ENCODE measurements at regions not wholly inside any gene's neighbourhood (a gene's known extent, or its start where the extent isn't known, plus 50 kb on each side); places are given as distances from the start of the nearest gene placed in this dataset.
"Not testable (repeated sequence)": the region's sequence is repeated elsewhere in the genome, so short reads cannot be mapped to it uniquely, and the experiment has no call there.

GRCh38 chr9:33739398-33739797 lies 56.0 kb upstream of the PRSS3 start:
- H3K27me3 ChIP-seq (ENCODE audit: control insufficient read depth, insufficient read depth, low read length): no peaks in the 10 kb centered on the region
- peaks cover 2% of the 10 kb centered on the region; the same call in 1 of the 2 replicates for H3K4me1 ChIP-seq (ENCODE audit: control insufficient read depth, insufficient read depth, low read length)
- H3K36me3 ChIP-seq (ENCODE audit: control insufficient read depth, insufficient read depth, low read length): no peaks in the 10 kb centered on the region
- no peaks in the 10 kb centered on the region for H3K9me3 ChIP-seq (ENCODE audit: control insufficient read depth, insufficient read depth, low read depth, low read length)
- no peak overlapping the region for H3K27ac ChIP-seq (ENCODE audit: low read depth, low read length)
- no peak overlapping the region for H3K9ac ChIP-seq (ENCODE audit: low read length)
- H3K4me3 ChIP-seq (ENCODE audit: low read depth, low read length): no peak overlapping the region

GRCh38 chr9:33740075-33740474 lies 55.3 kb upstream of the PRSS3 start:
- Histone ChIP-seq H3K9ac (ENCODE audit: low read length) (no peak overlapping the region), H3K4me3 (ENCODE audit: low read depth, low read length) (no peak overlapping the region)

GRCh38 chr9:33740958-33741357 lies 54.4 kb upstream of the PRSS3 start:
- H3K4me1 ChIP-seq (ENCODE audit: control insufficient read depth, insufficient read depth, low read length); H3K27ac ChIP-seq (ENCODE audit: low read depth, low read length); H3K27me3 ChIP-seq (ENCODE audit: control insufficient read depth, insufficient read depth, low read length); H3K9ac ChIP-seq (ENCODE audit: low read length); H3K4me3 ChIP-seq (ENCODE audit: low read depth, low read length); H3K36me3 ChIP-seq (ENCODE audit: control insufficient read depth, insufficient read depth, low read length); H3K9me3 ChIP-seq (ENCODE audit: control insufficient read depth, insufficient read depth, low read depth, low read length): not testable (repeated sequence)

More at GRCh38 chr9:33740075-33740474, 55.3 kb upstream of the PRSS3 start:
- peaks cover 2% of the 10 kb centered on the region; the same call in 1 of the 2 replicates for H3K4me1 ChIP-seq (ENCODE audit: control insufficient read depth, insufficient read depth, low read length)
- H3K9me3 ChIP-seq (ENCODE audit: control insufficient read depth, insufficient read depth, low read depth, low read length): no peaks in the 10 kb centered on the region
- H3K36me3 ChIP-seq (ENCODE audit: control insufficient read depth, insufficient read depth, low read length): no peaks in the 10 kb centered on the region
- no peaks in the 10 kb centered on the region for H3K27me3 ChIP-seq (ENCODE audit: control insufficient read depth, insufficient read depth, low read length)
- H3K27ac ChIP-seq (ENCODE audit: low read depth, low read length): no peak overlapping the region

- H3K9ac ChIP-seq (ENCODE audit: low read length): no peak overlapping the region
- no peak overlapping the region for H3K27ac ChIP-seq (ENCODE audit: low read depth, low read length)
- H3K9me3 ChIP-seq (ENCODE audit: control insufficient read depth, insufficient read depth, low read depth, low read length): no peaks in the 10 kb centered on the region
- no peak overlapping the region for H3K4me3 ChIP-seq (ENCODE audit: low read depth, low read length)
- no peaks in the 10 kb centered on the region for H3K27me3 ChIP-seq (ENCODE audit: control insufficient read depth, insufficient read depth, low read length)
- H3K4me1 ChIP-seq (ENCODE audit: control insufficient read depth, insufficient read depth, low read length): peaks cover 2% of the 10 kb centered on the region; the same call in 1 of the 2 replicates
- H3K36me3 ChIP-seq (ENCODE audit: control insufficient read depth, insufficient read depth, low read length): no peaks in the 10 kb centered on the region
Measured at GRCh38 chr9:33742051-33742450, 53.3 kb upstream of the PRSS3 start.

GRCh38 chr9:33742519-33742918 lies 52.8 kb upstream of the PRSS3 start:
- Histone ChIP-seq H3K4me3 (ENCODE audit: low read depth, low read length) (no peak overlapping the region), H3K4me1 (ENCODE audit: control insufficient read depth, insufficient read depth, low read length) (peaks cover 2% of the 10 kb centered on the region; the same call in 1 of the 2 replicates), H3K27ac (ENCODE audit: low read depth, low read length) (no peak overlapping the region), H3K27me3 (ENCODE audit: control insufficient read depth, insufficient read depth, low read length) (no peaks in the 10 kb centered on the region), H3K9me3 (ENCODE audit: control insufficient read depth, insufficient read depth, low read depth, low read length) (no peaks in the 10 kb centered on the region), H3K36me3 (ENCODE audit: control insufficient read depth, insufficient read depth, low read length) (no peaks in the 10 kb centered on the region), H3K9ac (ENCODE audit: low read length) (no peak overlapping the region)

All from HUES6 (cell line).